Coronary artery (tissue), 2 donors: ENCODE measurements at regions not wholly inside any gene's neighbourhood (a gene's known extent, or its start where the extent isn't known, plus 50 kb on each side); places are given as distances from the start of the nearest gene placed in this dataset.
"Not testable (repeated sequence)": the region's sequence is repeated elsewhere in the genome, so short reads cannot be mapped to it uniquely, and the experiment has no call there.

ENCODE experiments used
- DNase-seq: peaks from one replicate; pipeline ENCODE4 v3.0.0-alpha.2; 2017; ENCODE audit warnings: low spot score
- H3K27ac ChIP-seq, 2 donors: fragments of 200-600 bp; sonication (generic); one replicate each; pipeline ENCODE4 v1.5.1; 2016 to 2019
- H3K4me3 ChIP-seq: fragments of 200-600 bp; sonication (generic); 2 replicates; pipeline ENCODE4 v1.5.1; 2016; ENCODE audit warnings: mild to moderate bottlenecking, moderate library complexity
- TF ChIP-seq, protein P1 (sequence below): fragments of 200-600 bp; sonication (generic); IDR thresholded peaks from one replicate; pipeline ENCODE4 v1.5.1; 2019; ENCODE audit warnings: antibody characterized with exemption

DNA sequence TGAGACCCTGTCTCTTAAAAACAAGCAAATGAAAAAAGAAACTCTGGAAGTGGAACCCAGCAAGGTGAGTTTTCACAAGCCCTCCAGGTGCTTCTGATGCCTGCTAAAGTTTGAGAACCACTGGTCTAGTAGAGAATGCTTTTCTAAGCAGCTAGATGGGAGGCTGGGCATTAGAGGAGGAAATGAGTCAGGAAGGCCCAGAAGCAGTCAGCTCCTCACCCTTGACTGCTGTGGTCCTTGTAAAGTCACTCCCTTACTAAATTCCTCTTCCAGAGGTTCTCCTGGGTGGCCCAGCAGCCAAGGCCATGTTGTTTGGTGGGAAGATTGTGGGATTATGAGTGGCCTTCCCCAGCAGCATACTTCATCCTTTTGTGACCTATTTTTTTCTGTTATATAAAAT lies 52.0 kb upstream of the FYN start:
- no peak for DNase-seq
- Histone ChIP-seq H3K27ac (no peak overlapping the region), H3K4me3 (no peak overlapping the region)
- TF ChIP-seq, protein P1, sequence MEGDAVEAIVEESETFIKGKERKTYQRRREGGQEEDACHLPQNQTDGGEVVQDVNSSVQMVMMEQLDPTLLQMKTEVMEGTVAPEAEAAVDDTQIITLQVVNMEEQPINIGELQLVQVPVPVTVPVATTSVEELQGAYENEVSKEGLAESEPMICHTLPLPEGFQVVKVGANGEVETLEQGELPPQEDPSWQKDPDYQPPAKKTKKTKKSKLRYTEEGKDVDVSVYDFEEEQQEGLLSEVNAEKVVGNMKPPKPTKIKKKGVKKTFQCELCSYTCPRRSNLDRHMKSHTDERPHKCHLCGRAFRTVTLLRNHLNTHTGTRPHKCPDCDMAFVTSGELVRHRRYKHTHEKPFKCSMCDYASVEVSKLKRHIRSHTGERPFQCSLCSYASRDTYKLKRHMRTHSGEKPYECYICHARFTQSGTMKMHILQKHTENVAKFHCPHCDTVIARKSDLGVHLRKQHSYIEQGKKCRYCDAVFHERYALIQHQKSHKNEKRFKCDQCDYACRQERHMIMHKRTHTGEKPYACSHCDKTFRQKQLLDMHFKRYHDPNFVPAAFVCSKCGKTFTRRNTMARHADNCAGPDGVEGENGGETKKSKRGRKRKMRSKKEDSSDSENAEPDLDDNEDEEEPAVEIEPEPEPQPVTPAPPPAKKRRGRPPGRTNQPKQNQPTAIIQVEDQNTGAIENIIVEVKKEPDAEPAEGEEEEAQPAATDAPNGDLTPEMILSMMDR: no peak

DNA sequence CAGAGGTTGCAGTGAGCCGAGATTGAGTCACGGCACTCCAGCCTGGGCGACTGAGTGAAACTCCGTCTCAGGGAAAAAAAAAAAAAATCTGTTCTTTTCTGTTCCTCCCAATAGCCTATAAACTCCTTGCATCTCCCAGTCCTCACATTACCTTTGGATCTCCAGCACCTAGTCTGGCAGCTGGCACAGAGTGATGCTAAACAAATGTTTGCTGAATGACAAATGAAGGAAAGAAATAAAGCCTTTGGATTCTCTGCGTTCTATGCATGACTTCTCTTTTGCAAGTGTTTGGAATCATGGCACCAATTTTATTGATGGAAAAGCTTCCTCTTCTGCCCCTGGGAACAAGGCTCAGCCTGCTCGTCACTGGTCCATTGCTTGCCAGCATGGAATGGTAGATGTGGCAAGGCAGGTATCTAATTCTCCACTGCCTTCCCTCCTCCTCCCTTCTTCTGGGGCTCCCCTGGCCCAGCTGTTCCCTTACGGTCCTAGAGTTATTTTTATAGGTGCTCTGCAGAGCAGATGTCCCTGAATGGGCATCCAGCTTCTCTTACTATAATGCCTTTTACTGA lies 53.6 kb upstream of the FYN start:
- no peak overlapping the region for H3K4me3 ChIP-seq
- TF ChIP-seq, protein P1: no peak
- DNase-seq: no peak
- H3K27ac ChIP-seq: no peak overlapping the region

DNA sequence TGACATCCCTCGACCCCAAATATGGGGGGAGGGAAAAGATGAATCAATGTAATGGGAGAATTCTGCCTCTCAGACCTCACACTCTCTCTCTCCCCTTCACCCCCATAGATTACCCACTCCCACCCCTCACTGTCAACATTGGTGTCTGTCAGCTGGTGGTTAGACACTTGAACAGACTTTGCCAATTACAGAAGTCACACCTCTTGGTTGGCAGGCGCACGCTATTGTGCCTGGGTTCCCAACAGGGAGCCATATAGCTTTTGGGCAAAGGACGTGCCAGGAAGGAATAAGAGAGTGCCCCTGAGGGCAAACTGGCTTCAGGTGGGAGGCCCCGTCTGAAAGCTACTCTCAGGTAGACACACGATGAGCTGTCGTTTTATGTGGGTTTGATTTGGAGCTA lies 54.1 kb upstream of the FYN start:
- H3K4me3 ChIP-seq: no peak overlapping the region
- TF ChIP-seq, protein P1: no peak
- H3K27ac ChIP-seq: no peak overlapping the region
- no peak for DNase-seq

DNA sequence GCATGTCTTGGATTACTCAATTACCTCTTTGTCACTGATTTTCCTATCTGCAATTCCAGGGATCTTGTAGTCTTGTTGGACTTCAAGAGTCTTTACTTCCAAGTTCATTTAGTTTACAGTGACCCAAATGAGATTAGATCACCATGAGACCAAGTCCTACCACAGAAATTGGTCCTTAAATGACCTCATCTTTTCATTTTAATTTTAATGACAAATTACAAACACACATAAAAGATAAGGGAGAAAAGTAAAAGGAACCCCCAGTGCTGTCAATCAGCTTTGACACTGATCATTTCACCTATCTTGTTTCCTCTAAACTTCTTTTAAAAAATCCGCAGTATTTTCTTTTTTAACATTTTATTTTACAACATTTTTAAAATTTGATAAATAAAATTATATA lies 54.9 kb upstream of the FYN start:
- TF ChIP-seq, protein P1: no peak
- no peak overlapping the region for H3K4me3 ChIP-seq
- no peak for DNase-seq
- H3K27ac ChIP-seq: no peak overlapping the region

DNA sequence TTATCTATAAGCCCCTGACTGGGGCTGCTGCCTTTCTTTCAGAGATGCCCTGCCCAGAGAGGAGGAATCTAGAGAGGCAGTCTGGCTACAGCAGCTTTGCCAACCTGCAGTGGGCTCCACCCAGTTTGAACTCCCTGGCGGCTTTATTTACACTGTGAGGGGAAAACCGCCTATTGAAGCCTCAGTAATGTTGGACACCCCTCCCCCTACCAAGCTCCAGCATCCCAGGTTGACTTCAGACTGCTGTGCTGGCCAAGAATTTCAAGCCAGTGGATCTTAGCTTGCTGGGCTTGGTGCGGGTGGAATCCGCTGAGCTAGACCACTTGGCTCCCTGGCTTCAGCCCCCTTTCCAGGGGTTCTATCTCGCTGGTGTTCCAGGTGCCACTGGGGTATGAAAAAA lies 61.4 kb upstream of the FYN start:
- not testable (repeated sequence) for H3K27ac ChIP-seq, H3K4me3 ChIP-seq, DNase-seq

DNA sequence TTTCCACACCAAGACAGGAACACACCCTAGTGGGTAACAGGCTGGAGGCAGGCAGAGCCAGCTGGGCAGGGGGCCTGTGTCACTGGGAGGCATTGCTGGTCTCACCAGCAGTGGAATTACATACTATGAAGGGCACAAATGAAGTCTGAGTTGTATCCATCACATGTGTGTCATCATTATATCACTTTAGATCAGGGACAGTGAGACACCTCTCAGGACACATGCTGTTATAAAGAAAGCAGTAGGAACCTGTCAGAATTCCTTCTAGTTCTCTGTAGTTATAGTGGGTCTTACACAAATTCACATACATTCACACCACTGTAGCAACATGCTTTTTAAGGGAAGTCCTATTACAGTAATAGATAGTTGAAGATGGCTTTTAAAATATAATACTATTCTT lies 63.5 kb upstream of the FYN start:
- TF ChIP-seq, protein P1: no peak
- no peak overlapping the region for H3K4me3 ChIP-seq
- no peak for DNase-seq
- no peak overlapping the region for H3K27ac ChIP-seq

DNA sequence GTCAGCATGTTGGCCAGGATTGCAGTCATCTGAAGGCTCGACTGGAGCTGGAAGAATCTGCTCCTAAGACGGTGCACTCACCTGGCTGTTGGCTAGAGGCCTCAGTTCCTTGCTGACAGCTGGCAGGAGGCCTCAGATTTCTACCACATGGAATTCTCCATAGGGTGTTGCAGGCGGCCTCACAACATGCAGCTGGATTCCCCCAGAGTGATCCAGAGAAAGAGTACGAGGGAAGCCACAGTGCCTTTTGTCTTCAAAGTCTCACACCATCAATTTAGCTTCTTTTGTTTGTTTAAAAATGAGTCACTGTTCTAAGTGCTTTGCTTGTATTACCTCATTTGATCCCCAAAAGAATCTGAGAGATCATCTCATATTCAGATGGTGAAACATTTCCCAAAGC lies 65.5 kb upstream of the FYN start:
- DNase-seq: no peak
- TF ChIP-seq, protein P1: no peak
- H3K4me3 ChIP-seq: no peak overlapping the region
- H3K27ac ChIP-seq: no peak overlapping the region

DNA sequence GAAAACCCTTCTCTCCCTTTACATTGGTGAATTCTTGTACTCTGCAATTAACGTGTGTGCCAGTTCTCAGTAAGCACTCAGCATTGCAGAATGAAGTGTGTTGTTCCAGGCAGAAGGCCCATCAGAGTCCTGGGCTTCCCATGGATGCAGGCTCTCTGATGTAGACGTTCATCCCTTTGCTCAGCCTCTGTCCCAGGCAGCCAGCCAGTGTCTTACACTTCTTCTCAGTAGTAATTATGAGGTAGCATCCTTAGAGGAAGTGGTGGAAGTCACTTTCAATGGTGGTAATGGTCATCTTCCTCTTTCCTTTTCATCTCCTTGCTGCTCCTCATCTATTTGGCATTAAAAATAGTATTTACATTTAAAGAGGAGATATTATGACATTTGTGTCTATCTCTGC lies 66.7 kb upstream of the FYN start:
- TF ChIP-seq, protein P1: no peak
- H3K4me3 ChIP-seq: no peak overlapping the region
- no peak overlapping the region for H3K27ac ChIP-seq
- DNase-seq: no peak
